GM19025 (cell line): ENCODE measurements at regions not wholly inside any gene's neighbourhood (a gene's known extent, or its start where the extent isn't known, plus 50 kb on each side); places are given as distances from the start of the nearest gene placed in this dataset.
"Not testable (repeated sequence)": the region's sequence is repeated elsewhere in the genome, so short reads cannot be mapped to it uniquely, and the experiment has no call there.

Experiments used
- ATAC-seq: cut with Tn5 transposase; IDR thresholded peaks from one replicate; pipeline ENCODE4 v1.9.1; 2021; ENCODE audit warnings: mild to moderate bottlenecking, low read depth, moderate library complexity; ENCODE audit not compliant: unreplicated experiment

GRCh38 chr20:39766333-39766732 is 804.2 kb downstream of the DHX35 start:
- ATAC-seq, result no peak

GRCh38 chr20:39762716-39763115 is 800.6 kb downstream of the DHX35 start:
- no peak for ATAC-seq

- no peak for ATAC-seq
Measured at GRCh38 chr20:39758876-39759275, 796.7 kb downstream of the DHX35 start.

- no peak for ATAC-seq
Measured at GRCh38 chr20:39756828-39757227, 794.7 kb downstream of the DHX35 start.

GRCh38 chr20:39756369-39756768 is 794.2 kb downstream of the DHX35 start:
- ATAC-seq, result no peak

GRCh38 chr20:39752262-39752876 is 790.2 kb downstream of the DHX35 start:
- no peak for ATAC-seq

- ATAC-seq, result no peak
Measured at GRCh38 chr20:39751557-39752137, 789.5 kb downstream of the DHX35 start.

GRCh38 chr20:39745380-39745779 is 783.2 kb downstream of the DHX35 start:
- no peak for ATAC-seq

- no peak for ATAC-seq
Measured at GRCh38 chr20:39738651-39739050, 776.5 kb downstream of the DHX35 start.

GRCh38 chr20:39736434-39737327 is 774.5 kb downstream of the DHX35 start:
- ATAC-seq, result no peak

GRCh38 chr20:39725513-39725912 is 763.4 kb downstream of the DHX35 start:
- ATAC-seq, result not testable (repeated sequence)

GRCh38 chr20:39719293-39719692 is 757.1 kb downstream of the DHX35 start:
- no peak for ATAC-seq

- ATAC-seq, result no peak
Measured at GRCh38 chr20:39717936-39718335, 755.8 kb downstream of the DHX35 start.

GRCh38 chr20:39716796-39717341 is 754.7 kb downstream of the DHX35 start:
- ATAC-seq, result no peak

- ATAC-seq, result no peak
Measured at GRCh38 chr20:39713076-39713840, 751.1 kb downstream of the DHX35 start.

GRCh38 chr20:39706184-39706663 is 744.1 kb downstream of the DHX35 start:
- no peak for ATAC-seq

GRCh38 chr20:39705032-39705431 is 742.9 kb downstream of the DHX35 start:
- ATAC-seq, result no peak

- not testable (repeated sequence) for ATAC-seq
Measured at GRCh38 chr20:39703357-39703756, 741.2 kb downstream of the DHX35 start.

- no peak for ATAC-seq
Measured at GRCh38 chr20:39702701-39703349, 740.7 kb downstream of the DHX35 start.

- ATAC-seq, result no peak
Measured at GRCh38 chr20:39700528-39700927, 738.4 kb downstream of the DHX35 start.
